ENCODE measurements at regions not wholly inside any gene's neighbourhood (a gene's known extent, or its start where the extent isn't known, plus 50 kb on each side); places are given as distances from the start of the nearest gene placed in this dataset.

DNA sequence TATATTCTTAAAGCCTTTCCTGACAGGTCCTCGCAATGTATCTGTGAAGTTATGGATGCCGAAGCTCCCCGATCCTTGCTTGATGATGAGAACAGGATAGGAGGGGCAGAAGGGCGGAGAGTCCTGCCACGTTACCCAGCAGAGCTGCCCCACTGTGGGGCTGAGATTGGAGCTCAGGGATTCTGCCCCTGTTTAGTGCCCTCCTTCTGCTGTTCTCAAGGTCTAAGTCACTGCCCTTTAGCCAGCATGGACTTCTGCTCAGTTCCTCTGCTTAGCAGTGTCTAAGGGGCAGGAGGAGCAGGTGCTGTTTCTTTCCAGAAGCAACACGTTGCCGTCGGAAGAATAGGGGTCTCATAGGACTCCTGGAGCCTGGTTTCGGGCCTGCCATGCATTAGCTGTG, 164.2 kb upstream of the B3GAT1 start:
- DNase-seq (ENCODE audit: extremely low read depth, low read depth) = no peak
- TF ChIP-seq, protein P1, sequence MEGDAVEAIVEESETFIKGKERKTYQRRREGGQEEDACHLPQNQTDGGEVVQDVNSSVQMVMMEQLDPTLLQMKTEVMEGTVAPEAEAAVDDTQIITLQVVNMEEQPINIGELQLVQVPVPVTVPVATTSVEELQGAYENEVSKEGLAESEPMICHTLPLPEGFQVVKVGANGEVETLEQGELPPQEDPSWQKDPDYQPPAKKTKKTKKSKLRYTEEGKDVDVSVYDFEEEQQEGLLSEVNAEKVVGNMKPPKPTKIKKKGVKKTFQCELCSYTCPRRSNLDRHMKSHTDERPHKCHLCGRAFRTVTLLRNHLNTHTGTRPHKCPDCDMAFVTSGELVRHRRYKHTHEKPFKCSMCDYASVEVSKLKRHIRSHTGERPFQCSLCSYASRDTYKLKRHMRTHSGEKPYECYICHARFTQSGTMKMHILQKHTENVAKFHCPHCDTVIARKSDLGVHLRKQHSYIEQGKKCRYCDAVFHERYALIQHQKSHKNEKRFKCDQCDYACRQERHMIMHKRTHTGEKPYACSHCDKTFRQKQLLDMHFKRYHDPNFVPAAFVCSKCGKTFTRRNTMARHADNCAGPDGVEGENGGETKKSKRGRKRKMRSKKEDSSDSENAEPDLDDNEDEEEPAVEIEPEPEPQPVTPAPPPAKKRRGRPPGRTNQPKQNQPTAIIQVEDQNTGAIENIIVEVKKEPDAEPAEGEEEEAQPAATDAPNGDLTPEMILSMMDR (IDR thresholded peaks at IDR 0.05; ENCODE audit: low read depth, low read length) = no peak

DNA sequence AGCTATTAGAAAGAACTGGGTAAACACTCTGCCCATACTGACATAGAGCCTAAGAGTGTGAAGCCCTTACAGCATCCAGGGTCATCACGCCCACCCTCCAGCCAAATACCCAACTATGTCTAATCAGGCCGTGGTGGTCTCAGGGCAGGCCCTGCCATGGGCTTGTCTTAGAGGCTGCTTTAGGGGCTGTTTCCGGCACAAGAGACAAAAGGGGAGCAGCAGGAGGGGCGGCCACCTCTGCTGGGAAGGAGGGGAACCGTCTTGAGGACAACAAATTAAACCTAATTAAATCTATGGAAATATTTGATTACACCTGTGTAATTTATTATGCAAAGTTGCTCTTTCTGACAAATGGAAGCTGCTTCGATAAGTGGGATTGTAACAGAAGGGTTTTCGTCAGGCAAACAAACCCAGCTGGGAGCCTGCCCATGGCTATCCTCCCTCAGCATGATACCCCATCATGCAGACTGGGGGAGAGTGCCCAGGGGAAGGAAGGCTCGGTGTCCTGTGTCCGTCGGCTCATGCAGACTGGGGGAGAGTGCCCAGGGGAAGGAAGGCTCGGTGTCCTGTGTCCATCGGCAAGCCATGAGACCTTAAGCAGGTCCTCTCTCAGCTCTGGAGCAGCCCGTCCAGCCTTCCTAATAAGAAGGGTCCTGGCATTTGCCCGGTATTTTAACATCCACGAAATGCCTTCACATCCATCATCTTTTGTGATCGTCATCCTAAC, 163.6 kb upstream of the B3GAT1 start:
- TF ChIP-seq, protein P1 (IDR thresholded peaks at IDR 0.05; ENCODE audit: low read depth, low read length) = no peak
- no peak for DNase-seq (ENCODE audit: extremely low read depth, low read depth)

- DNase-seq (ENCODE audit: extremely low read depth, low read depth) = no peak
Measured at GRCh38 chr11:134574947-134575346, 162.9 kb upstream of the B3GAT1 start.

GRCh38 chr11:134574425-134574824, 162.4 kb upstream of the B3GAT1 start:
- TF ChIP-seq, protein P1 (IDR thresholded peaks at IDR 0.05; ENCODE audit: low read depth, low read length) = no peak
- no peak for DNase-seq (ENCODE audit: extremely low read depth, low read depth)

More at GRCh38 chr11:134574947-134575346, 162.9 kb upstream of the B3GAT1 start:
- TF ChIP-seq, protein P1 (IDR thresholded peaks at IDR 0.05; ENCODE audit: low read depth, low read length) = no peak

DNA sequence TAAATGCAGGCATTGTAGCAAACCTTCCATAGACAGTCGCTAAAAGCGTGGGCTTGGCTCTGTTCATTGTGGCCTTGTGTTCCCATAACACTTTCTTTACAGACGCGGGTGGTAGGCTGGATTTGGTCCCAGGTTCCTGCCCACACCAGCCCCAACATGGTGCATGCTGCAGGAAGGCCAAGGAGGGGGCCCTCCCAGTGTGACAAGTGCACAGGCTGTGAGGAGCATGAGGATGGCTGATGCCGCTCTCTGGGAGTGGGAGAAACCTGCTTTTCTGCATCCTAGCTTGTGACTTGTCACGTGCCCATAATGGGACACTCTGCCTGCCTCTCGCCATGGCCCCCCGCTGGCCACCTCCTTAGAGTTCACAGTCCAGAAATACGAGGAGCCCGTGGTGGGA, 161.8 kb upstream of the B3GAT1 start:
- TF ChIP-seq, protein P1 (IDR thresholded peaks at IDR 0.05; ENCODE audit: low read depth, low read length) = no peak
- DNase-seq (ENCODE audit: extremely low read depth, low read depth) = no peak

DNA sequence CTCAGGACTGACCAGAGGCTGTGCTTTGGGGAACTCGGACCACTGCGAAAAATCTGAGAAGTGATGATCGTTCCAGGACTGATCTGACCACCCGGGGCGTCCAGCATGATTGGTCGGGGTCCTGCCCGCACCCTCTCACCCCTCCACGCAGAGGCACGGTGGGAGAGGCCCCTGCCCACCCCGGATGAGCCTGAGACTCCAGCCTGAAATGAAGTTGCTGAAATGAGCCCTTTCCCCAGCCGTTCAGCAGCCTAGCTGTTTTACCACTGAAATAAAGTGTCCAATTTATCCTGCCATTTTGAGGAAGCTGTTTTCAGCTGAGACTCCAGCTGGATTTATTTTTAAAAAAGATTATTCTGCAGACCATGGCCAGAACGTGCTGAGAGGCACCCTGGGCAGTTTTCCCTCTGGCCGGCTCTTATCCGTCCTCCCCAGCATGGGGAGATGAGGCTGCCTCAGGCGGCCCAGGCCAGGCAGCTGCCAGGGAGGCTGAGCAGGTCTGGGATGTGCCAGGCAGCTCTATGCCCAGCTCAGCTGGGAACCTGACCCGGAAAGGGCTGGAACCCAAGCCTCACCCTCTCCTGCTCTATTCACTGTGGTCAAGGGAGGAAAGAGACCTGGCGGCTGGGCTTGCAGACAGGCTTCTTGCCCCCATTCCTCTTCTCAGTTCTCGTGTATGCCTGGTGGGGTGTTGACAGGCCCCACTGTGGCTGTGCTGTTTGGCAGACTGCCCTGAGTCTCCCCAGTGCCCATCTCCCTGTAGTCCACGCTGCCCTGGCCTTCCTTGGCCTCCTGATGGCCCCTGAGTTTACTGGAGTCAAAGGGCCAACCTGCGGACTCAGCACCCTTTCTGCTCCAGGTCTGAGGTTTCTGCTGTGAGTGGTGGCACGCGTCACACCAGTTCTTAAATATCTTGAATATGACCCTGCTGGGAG, 161.0 kb upstream of the B3GAT1 start:
- DNase-seq (ENCODE audit: extremely low read depth, low read depth) = no peak
- TF ChIP-seq, protein P1 (IDR thresholded peaks at IDR 0.05; ENCODE audit: low read depth, low read length) = no peak

DNA sequence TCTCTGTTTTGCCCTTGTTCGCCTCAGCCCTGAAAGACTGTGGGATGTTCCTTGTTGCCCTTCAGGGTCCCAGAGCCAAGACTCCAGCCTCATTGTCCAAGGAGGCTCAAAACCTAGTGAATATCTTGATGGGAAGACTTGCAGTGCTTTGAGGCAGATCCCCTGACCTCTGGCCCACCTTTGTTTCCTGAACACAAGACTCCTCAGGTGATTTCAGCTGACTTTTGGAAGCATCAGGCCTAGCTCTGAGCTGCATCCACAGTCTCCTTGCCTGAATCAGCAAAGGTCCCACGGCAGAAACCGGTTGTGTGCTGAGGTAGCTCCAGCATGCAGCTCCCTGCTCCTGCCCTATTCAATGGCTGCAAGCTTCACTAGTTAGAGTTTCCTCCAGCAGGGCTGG, 159.3 kb upstream of the B3GAT1 start:
- TF ChIP-seq, protein P1 (IDR thresholded peaks at IDR 0.05; ENCODE audit: low read depth, low read length) = no peak

More for the DNA sequence above, 159.3 kb upstream of the B3GAT1 start:
- no peak for DNase-seq (ENCODE audit: extremely low read depth, low read depth)
